Activated CD4-positive, alpha-beta T cell treated with anti-CD3 and anti-CD28 coated beads for 24 hours (primary cell): ENCODE measurements at regions not wholly inside any gene's neighbourhood (a gene's known extent, or its start where the extent isn't known, plus 50 kb on each side); places are given as distances from the start of the nearest gene placed in this dataset.

Experiments used
- DNase-seq, 2 donors: peaks; one replicate each; pipeline ENCODE4 v3.0.0-alpha.2; 2020; ENCODE audit warnings: low read depth in 2 of 2

GRCh38 chr2:217444509-217444908 lies 558.3 kb downstream of the TNS1 start:
- no peak for DNase-seq

DNA sequence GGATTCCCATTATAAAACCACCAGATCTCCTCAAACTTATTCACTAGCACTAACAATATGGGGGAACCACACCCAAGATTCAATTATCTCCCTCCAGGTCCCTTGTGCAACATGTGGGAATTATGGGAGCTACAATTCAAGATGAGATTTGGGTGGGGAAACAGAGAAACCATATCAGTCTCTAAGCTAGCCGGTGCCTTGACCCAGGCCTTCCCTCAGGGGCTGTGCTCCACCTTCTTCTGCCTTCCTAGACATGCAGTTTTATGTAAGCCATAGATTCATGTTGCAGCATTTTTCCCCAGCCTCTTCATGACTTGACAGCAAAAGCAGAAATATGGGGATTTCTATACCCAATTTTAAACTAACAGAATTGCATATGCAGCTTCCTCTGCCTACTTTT lies 559.2 kb downstream of the TNS1 start:
- no peak for DNase-seq

DNA sequence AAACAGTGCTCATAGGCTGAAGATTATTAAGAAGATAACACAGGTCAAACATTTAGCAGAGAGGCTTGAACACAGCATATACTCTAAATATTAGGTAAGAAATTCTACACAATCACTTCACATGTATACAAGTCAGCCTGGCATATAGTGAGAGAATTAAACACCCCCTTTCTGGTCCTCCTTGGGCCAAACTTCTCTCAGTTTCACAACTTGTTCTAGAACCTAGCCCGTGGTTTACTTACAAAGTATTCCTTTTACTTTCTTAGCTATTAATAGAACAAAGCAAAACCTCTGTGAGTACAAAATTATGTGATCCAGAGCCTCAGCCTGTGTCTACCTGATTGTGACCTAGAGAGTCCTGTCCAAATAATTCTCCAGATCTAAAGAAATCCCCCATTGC lies 562.8 kb downstream of the TNS1 start:
- DNase-seq, result no peak

GRCh38 chr2:217438821-217439220 lies 564.0 kb downstream of the TNS1 start:
- DNase-seq, result no peak

DNA sequence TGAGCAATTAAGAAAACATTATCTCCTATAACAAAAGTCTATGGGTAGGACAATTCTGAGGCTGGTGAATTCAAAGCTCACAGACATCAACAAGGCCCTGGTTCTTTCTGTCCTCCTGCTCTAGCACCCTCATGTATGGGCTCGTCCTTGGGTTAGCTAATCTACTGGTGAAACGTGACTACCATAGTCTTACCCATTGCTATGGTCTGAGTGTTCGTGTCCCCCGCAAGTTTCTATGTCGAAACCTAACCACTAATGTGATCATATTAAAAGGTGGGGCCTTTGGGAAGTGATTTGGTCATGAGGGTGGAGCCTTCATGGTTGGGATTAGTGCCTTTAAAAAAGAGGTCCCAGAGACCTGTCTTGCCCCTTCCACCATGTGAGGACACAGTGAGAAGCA lies 564.7 kb downstream of the TNS1 start:
- DNase-seq, result no peak

GRCh38 chr2:217437290-217437870 lies 565.4 kb downstream of the TNS1 start:
- DNase-seq, result no peak

DNA sequence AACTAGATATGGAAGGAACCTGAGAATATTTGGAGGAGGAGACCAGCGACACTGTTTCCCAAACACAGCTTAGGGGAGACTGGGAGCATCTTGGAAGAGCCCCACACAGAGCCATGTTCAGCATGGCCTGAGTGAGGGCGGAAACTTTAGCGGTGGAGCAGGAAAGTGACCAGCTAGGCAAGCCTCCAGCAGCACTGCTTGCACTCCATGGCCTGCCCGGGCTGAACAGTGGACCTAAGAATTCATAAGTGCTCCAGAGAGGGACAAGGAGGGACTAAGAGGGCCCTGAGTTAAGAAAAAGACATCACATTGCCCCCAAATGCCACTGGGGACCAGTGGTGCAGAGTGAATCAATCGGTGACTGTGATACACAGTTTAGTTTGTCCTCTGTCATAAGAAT lies 566.4 kb downstream of the TNS1 start:
- DNase-seq, result no peak

- no peak for DNase-seq
Measured at GRCh38 chr2:217434180-217434975, 568.4 kb downstream of the TNS1 start.

- no peak for DNase-seq
Measured at GRCh38 chr2:217433522-217433921, 569.3 kb downstream of the TNS1 start.

DNA sequence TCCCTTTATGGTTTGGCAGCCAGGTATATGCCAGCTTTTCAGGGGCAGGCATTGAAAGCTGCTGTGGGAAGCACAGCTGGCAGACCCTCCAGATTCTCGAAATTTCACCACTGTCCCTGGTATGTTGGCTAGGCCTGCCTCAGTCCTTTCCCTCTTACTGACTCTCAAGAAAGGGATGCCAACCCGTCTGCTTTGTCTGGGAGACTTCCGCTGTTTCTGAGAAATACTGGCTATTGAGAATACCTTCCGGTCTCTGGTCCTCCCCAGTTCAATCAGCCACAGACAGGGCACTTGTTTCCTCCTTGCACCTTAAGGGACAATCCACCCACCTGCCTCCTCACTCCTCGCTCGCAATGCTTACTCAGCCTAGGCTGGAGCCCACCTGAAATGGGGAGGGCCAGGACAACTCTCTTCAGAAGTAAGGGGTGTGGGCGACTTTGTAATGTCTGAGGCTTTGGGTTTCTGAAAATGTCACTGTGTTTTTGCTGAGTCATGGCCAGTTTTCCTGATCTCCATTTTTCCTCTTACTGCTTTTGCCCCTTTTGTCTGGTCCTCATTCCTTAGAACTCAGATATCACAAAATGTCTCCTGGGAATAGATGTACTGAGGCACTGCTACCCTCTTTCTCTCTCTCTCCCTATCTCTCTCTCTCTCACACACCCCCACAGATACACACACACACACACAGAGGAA lies 571.1 kb downstream of the TNS1 start:
- DNase-seq, result no peak

- no peak for DNase-seq
Measured at GRCh38 chr2:217430916-217431576, 571.2 kb upstream of the TNP1 start.

GRCh38 chr2:217429981-217430500 lies 570.2 kb upstream of the TNP1 start:
- DNase-seq, result no peak

- no peak for DNase-seq
Measured at GRCh38 chr2:217421834-217422233, 562.0 kb upstream of the TNP1 start.

- no peak for DNase-seq
Measured at GRCh38 chr2:217420854-217421253, 561.0 kb upstream of the TNP1 start.

GRCh38 chr2:217419055-217419671 lies 559.3 kb upstream of the TNP1 start:
- no peak for DNase-seq

DNA sequence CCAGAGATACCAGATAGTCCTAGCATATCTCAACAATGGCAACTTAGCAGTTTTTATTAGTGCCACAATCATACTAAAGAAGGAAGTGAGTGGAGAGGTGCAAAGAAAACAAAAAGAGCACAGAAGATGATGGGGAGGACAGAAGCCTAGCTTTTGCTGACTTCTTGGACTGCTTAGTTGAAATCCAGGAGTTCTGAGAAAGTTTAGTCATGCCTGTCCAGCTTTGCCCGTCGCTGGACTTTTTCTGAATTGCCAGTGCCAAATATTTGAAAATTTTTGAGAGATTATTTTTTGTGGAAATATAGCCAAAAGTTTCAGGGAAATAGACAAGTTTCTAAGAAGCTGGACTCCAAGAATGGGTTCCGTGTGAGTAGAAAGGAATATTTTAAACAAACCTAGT lies 558.7 kb upstream of the TNP1 start:
- DNase-seq, result no peak

- DNase-seq, result no peak
Measured at GRCh38 chr2:217418090-217418489, 558.2 kb upstream of the TNP1 start.

DNA sequence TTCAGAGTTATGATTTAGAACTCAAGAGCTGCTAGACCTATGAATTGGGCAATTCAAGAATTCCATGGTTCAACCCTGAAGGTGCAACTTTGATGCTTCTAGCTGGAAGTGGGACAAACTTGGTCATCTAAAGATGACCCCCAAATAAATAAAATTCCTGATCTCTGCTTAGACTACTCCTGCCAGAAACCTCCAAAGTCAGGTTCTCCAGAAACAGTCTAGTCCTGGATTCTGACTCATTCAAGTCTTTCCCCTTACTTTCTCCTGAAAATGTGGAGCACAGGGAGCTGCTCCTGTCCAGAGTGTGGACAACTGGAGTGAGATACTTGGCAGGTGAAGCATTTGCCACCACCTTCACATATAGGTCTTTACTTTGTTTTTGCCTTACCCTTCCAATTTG lies 557.7 kb upstream of the TNP1 start:
- no peak for DNase-seq

DNA sequence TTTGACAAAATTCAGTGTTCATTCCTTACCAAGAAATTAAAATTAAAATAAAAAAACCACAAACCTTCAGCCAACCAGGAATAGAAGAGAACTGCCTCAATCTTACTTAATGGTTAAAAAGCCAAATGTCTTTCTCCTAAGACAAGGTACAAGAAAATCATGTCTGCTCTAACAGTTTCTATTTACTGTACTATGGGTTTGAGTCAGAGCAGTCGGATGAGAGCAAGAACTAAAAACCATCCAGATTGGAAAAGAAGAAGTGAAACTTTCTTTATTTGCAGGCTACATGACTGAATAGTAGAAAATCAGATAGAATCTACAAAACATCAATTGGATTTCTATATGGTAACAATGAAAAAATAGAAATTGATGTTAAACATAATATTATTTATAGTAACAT lies 555.5 kb upstream of the TNP1 start:
- DNase-seq, result no peak

DNA sequence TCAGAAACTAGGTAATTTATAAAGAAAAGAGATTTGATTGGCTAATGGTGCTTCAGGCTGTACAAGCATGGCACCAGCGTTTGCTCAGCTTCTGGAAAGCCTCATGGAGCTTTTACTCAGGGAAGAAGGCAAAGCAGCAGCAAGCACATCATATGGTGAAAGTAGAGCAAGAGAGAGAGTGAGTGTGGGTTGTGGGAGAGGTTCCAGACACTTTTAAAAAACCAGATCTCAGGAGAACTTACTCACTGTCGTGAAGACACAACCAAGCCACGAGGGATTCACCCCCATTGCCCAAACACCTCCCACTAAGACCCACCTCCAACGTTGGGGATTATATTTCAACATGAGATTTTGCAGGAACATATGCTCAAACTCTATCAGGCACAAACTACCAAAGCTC lies 554.6 kb upstream of the TNP1 start:
- no peak for DNase-seq

DNA sequence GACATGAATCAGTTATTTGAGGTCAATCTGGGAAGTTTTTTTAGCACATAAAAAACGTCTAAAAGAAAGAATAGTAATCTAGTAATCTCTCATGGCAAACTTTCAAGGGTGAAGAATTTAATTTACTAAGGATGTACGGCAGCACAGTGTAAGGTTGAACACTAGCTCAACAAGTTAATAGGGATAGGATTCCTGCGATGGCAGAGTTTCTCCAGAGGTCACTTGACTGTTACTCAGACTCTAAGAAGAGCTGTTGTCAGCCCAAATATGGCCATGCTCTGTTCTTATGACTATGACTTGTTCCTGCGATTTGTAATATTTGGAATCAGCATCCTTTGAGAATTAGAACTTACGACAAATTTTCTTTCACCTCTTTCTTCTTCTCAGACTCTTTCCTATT lies 553.3 kb upstream of the TNP1 start:
- no peak for DNase-seq

GRCh38 chr2:217412721-217413120 lies 552.9 kb upstream of the TNP1 start:
- DNase-seq, result no peak
